ENCODE measurements at regions not wholly inside any gene's neighbourhood (a gene's known extent, or its start where the extent isn't known, plus 50 kb on each side); places are given as distances from the start of the nearest gene placed in this dataset.

GRCh38 chr4:125115476-125115875 is 199.3 kb upstream of the FAT4 start:
- intact Hi-C loops (cut with micrococcal nuclease): no loop called here
- ChIA-PET CTCF (no interaction called here), POLR2A (no interaction called here)
- Mint-ChIP-seq H3K4me3 (no peak overlapping the region), H3K27me3 (no peaks in the 10 kb centered on the region), H3K36me3 (ENCODE audit: low read depth) (no peaks in the 10 kb centered on the region), H3K27ac (no peak overlapping the region), H3K9me3 (no peaks in the 10 kb centered on the region), H3K4me1 (no peaks in the 10 kb centered on the region)
- no peak for TF ChIP-seq CTCF (IDR thresholded peaks at IDR 0.05)
- no peak for ATAC-seq (ENCODE audit: low read depth)
- DNase-seq: no peak

- ChIA-PET CTCF (no interaction called here), POLR2A (no interaction called here)
- no peak for DNase-seq
- Mint-ChIP-seq H3K9me3 (peaks cover 2% of the 10 kb centered on the region), H3K27ac (no peak overlapping the region), H3K36me3 (ENCODE audit: low read depth) (no peaks in the 10 kb centered on the region), H3K27me3 (no peaks in the 10 kb centered on the region), H3K4me3 (no peak overlapping the region), H3K4me1 (no peaks in the 10 kb centered on the region)
- ATAC-seq (ENCODE audit: low read depth): no peak
- intact Hi-C loops (cut with micrococcal nuclease): no loop called here
- TF ChIP-seq CTCF (IDR thresholded peaks at IDR 0.05): no peak
Observed at GRCh38 chr4:125112536-125112935, 202.2 kb upstream of the FAT4 start.

- Mint-ChIP-seq H3K36me3 (ENCODE audit: low read depth) (no peaks in the 10 kb centered on the region), H3K27me3 (no peaks in the 10 kb centered on the region), H3K4me3 (no peak overlapping the region), H3K9me3 (peaks cover 2% of the 10 kb centered on the region), H3K4me1 (no peaks in the 10 kb centered on the region), H3K27ac (no peak overlapping the region)
- ChIA-PET CTCF (no interaction called here), POLR2A (no interaction called here)
- DNase-seq: no peak
- intact Hi-C loops (cut with micrococcal nuclease): no loop called here
- ATAC-seq (ENCODE audit: low read depth): no peak
- TF ChIP-seq CTCF (IDR thresholded peaks at IDR 0.05): no peak
Observed at GRCh38 chr4:125111323-125111722, 203.4 kb upstream of the FAT4 start.

- Mint-ChIP-seq H3K27me3 (no peaks in the 10 kb centered on the region), H3K4me3 (no peak overlapping the region), H3K27ac (no peak overlapping the region), H3K36me3 (ENCODE audit: low read depth) (no peaks in the 10 kb centered on the region), H3K4me1 (no peaks in the 10 kb centered on the region), H3K9me3 (peaks cover 5% of the 10 kb centered on the region)
- no peak for TF ChIP-seq CTCF (IDR thresholded peaks at IDR 0.05)
- ChIA-PET POLR2A (no interaction called here), CTCF (no interaction called here)
- intact Hi-C loops (cut with micrococcal nuclease): no loop called here
- DNase-seq (no peak), ATAC-seq (ENCODE audit: low read depth) (no peak)
Observed at GRCh38 chr4:125105561-125105960, 209.2 kb upstream of the FAT4 start.

GRCh38 chr4:125104616-125105015 is 210.1 kb upstream of the FAT4 start:
- ChIA-PET CTCF (no interaction called here), POLR2A (no interaction called here)
- no peak for TF ChIP-seq CTCF (IDR thresholded peaks at IDR 0.05)
- no peak overlapping the region for H3K27ac Mint-ChIP-seq
- peaks cover 5% of the 10 kb centered on the region for H3K9me3 Mint-ChIP-seq
- H3K4me3 Mint-ChIP-seq: no peak overlapping the region
- DNase-seq (no peak), ATAC-seq (ENCODE audit: low read depth) (no peak)
- intact Hi-C loops (cut with micrococcal nuclease): no loop called here
- no peaks in the 10 kb centered on the region for H3K4me1 Mint-ChIP-seq
- no peaks in the 10 kb centered on the region for H3K27me3 Mint-ChIP-seq
- H3K36me3 Mint-ChIP-seq (ENCODE audit: low read depth): no peaks in the 10 kb centered on the region

Data from activated B cell treated with CpG ODN at 0.5 μM for 24 hours (primary cell).